ENCODE measurements at regions not wholly inside any gene's neighbourhood (a gene's known extent, or its start where the extent isn't known, plus 50 kb on each side); places are given as distances from the start of the nearest gene placed in this dataset.

GRCh38 chr3:157782236-157782635 lies 279.0 kb upstream of the VEPH1 start:
- no peak for TF ChIP-seq CTCF (IDR thresholded peaks at IDR 0.05; ENCODE audit: control extremely low read depth in 1 of 3, insufficient read depth in 1 of 3, low read depth in 1 of 3, low read length in 3 of 3)
- no peak for TF ChIP-seq CHD2 (IDR thresholded peaks at IDR 0.05; ENCODE audit: low read length)
